ENCODE measurements at regions not wholly inside any gene's neighbourhood (a gene's known extent, or its start where the extent isn't known, plus 50 kb on each side); places are given as distances from the start of the nearest gene placed in this dataset.

DNA sequence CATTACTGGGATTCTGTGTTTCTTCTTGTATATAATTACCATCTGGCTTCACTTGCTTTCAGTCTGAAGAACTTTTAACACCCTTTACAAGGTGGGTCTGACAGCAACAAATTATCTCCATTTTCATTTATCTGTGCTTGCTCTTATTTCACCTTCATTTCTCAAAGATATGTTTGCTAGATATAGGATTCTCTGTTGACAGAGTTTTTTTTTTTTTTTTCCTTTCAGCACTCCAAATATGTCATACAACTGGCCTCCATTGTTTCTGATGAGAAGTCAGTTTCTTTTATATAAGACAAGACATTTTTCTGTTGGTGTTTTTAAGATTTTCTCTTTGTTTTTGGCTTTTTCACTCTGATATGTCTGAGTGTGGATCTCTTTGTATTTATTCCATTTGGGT lies 59.3 kb upstream of the TACR1 start:
- H3K27ac ChIP-seq (ENCODE audit: low read depth, low read length, poor library complexity, severe bottlenecking), result no peak overlapping the region
- no peaks in the 10 kb centered on the region for H3K9me2 ChIP-seq (ENCODE audit: insufficient read depth, low read length)
- no peaks in the 10 kb centered on the region for H3K36me3 ChIP-seq (ENCODE audit: insufficient read depth, low read length)
- no peak for DNase-seq (ENCODE audit: low spot score)
- POLR2A ChIA-PET, result no interaction called here
- BruUV-seq (replicated peaks), result no TSS peak
- H3K9me3 ChIP-seq (ENCODE audit: low read length), result peaks cover 13% of the 10 kb centered on the region; the same call in 1 of the 2 replicates
- no peak overlapping the region for H3K4me2 ChIP-seq (ENCODE audit: low read length)
- intact Hi-C loops (cut with micrococcal nuclease; ENCODE audit: unreplicated experiment), result no loop called here
- CTCF ChIA-PET (ENCODE audit: unreplicated experiment), result no interaction called here
- H4K20me1 ChIP-seq (ENCODE audit: insufficient read depth, low read length), result no peaks in the 10 kb centered on the region
- H3K79me2 ChIP-seq (ENCODE audit: insufficient read depth, low read depth, low read length), result no peaks in the 10 kb centered on the region
- H3K4me1 ChIP-seq (ENCODE audit: insufficient read depth, low read length, poor library complexity, severe bottlenecking), result peaks cover 7% of the 10 kb centered on the region
- H3K4me3 ChIP-seq (ENCODE audit: low read depth, low read length, poor library complexity, severe bottlenecking), result no peak overlapping the region
- TF ChIP-seq CTCF (conservative IDR thresholded peaks at IDR 0.05; ENCODE audit: low read length) (no peak), EZH2phosphoT487 (IDR thresholded peaks at IDR 0.05; ENCODE audit: borderline replicate concordance, low read depth, low read length) (no peak)
- H2AFZ ChIP-seq (ENCODE audit: low read length), result no peak overlapping the region

DNA sequence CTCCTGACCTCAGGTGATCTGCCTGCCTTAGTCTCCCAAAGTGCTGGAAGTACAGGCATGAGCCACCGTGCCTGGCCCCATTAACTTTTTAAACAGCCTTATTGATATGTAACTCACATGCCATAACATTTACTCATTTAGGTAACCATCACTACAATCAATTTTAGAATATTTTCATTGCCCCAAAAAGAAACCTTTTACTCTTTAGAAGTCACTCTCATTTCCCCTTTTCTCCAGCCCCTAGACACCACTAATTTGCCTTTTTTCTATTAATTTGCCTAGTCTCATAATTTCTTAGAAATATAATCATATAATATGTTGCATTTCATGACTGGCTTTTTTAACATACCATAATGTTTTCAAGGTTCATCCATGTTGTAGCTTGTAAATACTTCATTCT lies 57.2 kb upstream of the TACR1 start:
- CTCF ChIA-PET (ENCODE audit: unreplicated experiment), result no interaction called here
- H3K9me3 ChIP-seq (ENCODE audit: low read length), result peaks cover 13% of the 10 kb centered on the region; the same call in 1 of the 2 replicates
- H3K4me1 ChIP-seq (ENCODE audit: insufficient read depth, low read length, poor library complexity, severe bottlenecking), result peaks cover 7% of the 10 kb centered on the region
- no peak for TF ChIP-seq CTCF (conservative IDR thresholded peaks at IDR 0.05; ENCODE audit: low read length)
- H3K36me3 ChIP-seq (ENCODE audit: insufficient read depth, low read length), result no peaks in the 10 kb centered on the region
- no peaks in the 10 kb centered on the region for H3K9me2 ChIP-seq (ENCODE audit: insufficient read depth, low read length)
- DNase-seq (ENCODE audit: low spot score), result no peak
- intact Hi-C loops (cut with micrococcal nuclease; ENCODE audit: unreplicated experiment), result no loop called here
- POLR2A ChIA-PET, result no interaction called here
- BruUV-seq (replicated peaks), result no TSS peak
- H2AFZ ChIP-seq (ENCODE audit: low read length), result no peak overlapping the region
- no peaks in the 10 kb centered on the region for H3K79me2 ChIP-seq (ENCODE audit: insufficient read depth, low read depth, low read length)
- H3K4me2 ChIP-seq (ENCODE audit: low read length), result no peak overlapping the region
- no peaks in the 10 kb centered on the region for H4K20me1 ChIP-seq (ENCODE audit: insufficient read depth, low read length)
- no peak overlapping the region for H3K27ac ChIP-seq (ENCODE audit: low read depth, low read length, poor library complexity, severe bottlenecking)
- H3K4me3 ChIP-seq (ENCODE audit: low read depth, low read length, poor library complexity, severe bottlenecking), result no peak overlapping the region

DNA sequence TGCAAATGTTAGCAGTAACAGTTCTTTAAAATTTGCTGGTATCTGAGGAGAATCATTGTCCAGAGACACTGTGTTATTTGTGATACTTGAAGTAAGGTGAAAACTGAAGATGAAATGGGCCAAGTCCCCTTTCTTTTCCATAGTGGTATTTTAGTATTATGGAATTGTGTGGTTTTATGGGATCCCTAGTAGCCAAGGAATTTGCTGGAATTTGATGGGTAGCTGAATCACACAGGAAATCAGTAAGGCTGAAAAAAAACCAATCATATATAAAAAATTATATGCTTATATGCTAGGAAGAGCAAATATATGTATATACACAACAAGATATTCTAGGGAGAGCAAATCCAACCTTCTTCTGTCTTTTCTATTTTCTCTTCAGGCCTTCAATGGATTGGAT lies 54.2 kb upstream of the TACR1 start:
- Histone ChIP-seq H3K9me2 (ENCODE audit: insufficient read depth, low read length) (no peaks in the 10 kb centered on the region), H4K20me1 (ENCODE audit: insufficient read depth, low read length) (no peaks in the 10 kb centered on the region), H3K36me3 (ENCODE audit: insufficient read depth, low read length) (no peaks in the 10 kb centered on the region), H3K27ac (ENCODE audit: low read depth, low read length, poor library complexity, severe bottlenecking) (no peak overlapping the region), H2AFZ (ENCODE audit: low read length) (no peak overlapping the region), H3K4me1 (ENCODE audit: insufficient read depth, low read length, poor library complexity, severe bottlenecking) (peaks cover 7% of the 10 kb centered on the region), H3K79me2 (ENCODE audit: insufficient read depth, low read depth, low read length) (no peaks in the 10 kb centered on the region), H3K4me2 (ENCODE audit: low read length) (no peak overlapping the region), H3K4me3 (ENCODE audit: low read depth, low read length, poor library complexity, severe bottlenecking) (no peak overlapping the region), H3K9me3 (ENCODE audit: low read length) (0 out of 2 replicates have a peak, but pooled peaks cover 9% of the 10 kb centered on the region)
- no TSS peak for BruUV-seq (replicated peaks)
- TF ChIP-seq EZH2phosphoT487 (IDR thresholded peaks at IDR 0.05; ENCODE audit: borderline replicate concordance, low read depth, low read length) (no peak), CTCF (conservative IDR thresholded peaks at IDR 0.05; ENCODE audit: low read length) (no peak)
- CTCF ChIA-PET (ENCODE audit: unreplicated experiment), result no interaction called here
- DNase-seq (ENCODE audit: low spot score), result no peak
- intact Hi-C loops (cut with micrococcal nuclease; ENCODE audit: unreplicated experiment), result no loop called here
- POLR2A ChIA-PET, result no interaction called here

All from OCI-LY7 (cell line).